Keratinocyte (primary cell): ENCODE measurements at regions not wholly inside any gene's neighbourhood (a gene's known extent, or its start where the extent isn't known, plus 50 kb on each side); places are given as distances from the start of the nearest gene placed in this dataset.

Source experiments
- DNase-seq: peaks from one replicate; pipeline ENCODE4 v3.0.0-alpha.2; 2011; ENCODE audit warnings: low read depth, missing footprints, low spot score
- FAIRE-seq: peaks from 2 replicates; lab custom pipeline; 2011; peaks lifted over from hg19 to GRCh38; lab: Jason Lieb, UNC
- H2AFZ ChIP-seq: 2 replicates; pipeline ENCODE4 v1.6.0; 2012; ENCODE audit warnings: low read length, control low read depth, inconsistent platforms; ENCODE audit not compliant: control insufficient read depth
- H3K27ac ChIP-seq: 2 replicates; pipeline ENCODE4 v1.5.1; 2011; ENCODE audit warnings: low read length; ENCODE audit not compliant: control insufficient read depth, insufficient read depth
- H3K27me3 ChIP-seq: 3 replicates; pipeline ENCODE4 v1.6.0; 2011; ENCODE audit warnings: low read length; ENCODE audit not compliant: control insufficient read depth, insufficient read depth; ENCODE audit errors: extremely low read depth
- H3K36me3 ChIP-seq, 2 experiments: 2 replicates in 1 of 2; 3 replicates in 1 of 2; pipeline ENCODE4 v1.5.1; 2011; ENCODE audit warnings: low read length in 2 of 2, mild to moderate bottlenecking in 1 of 2; ENCODE audit not compliant: control insufficient read depth in 2 of 2, insufficient read depth in 2 of 2; ENCODE audit errors: extremely low read depth in 1 of 2
- H3K4me1 ChIP-seq: 3 replicates; pipeline ENCODE4 v1.5.1; 2011; ENCODE audit warnings: low read length; ENCODE audit not compliant: control insufficient read depth, insufficient read depth; ENCODE audit errors: extremely low read depth
- H3K4me2 ChIP-seq: 3 replicates; pipeline ENCODE4 v1.6.0; 2011; ENCODE audit warnings: low read depth, low read length; ENCODE audit not compliant: control insufficient read depth, insufficient read depth; ENCODE audit errors: extremely low read depth
- H3K4me3 ChIP-seq, 3 experiments: fragments of 200-600 bp in 1 of 3; sonication (generic) in 1 of 3; 2 replicates in 2 of 3; 3 replicates in 1 of 3; pipeline ENCODE4 v1.5.1; 2011 to 2016; ENCODE audit warnings: low read length in 3 of 3, mild to moderate bottlenecking in 3 of 3, control low read depth in 2 of 3, inconsistent platforms in 1 of 3, low read depth in 1 of 3, mixed read lengths in 1 of 3, mixed run types in 1 of 3, moderate library complexity in 1 of 3; ENCODE audit not compliant: control insufficient read depth in 2 of 3, insufficient read depth in 2 of 3; ENCODE audit errors: extremely low read depth in 1 of 3
- H3K79me2 ChIP-seq: 2 replicates; pipeline ENCODE4 v1.6.0; 2012; ENCODE audit warnings: low read length; ENCODE audit not compliant: control insufficient read depth, insufficient read depth
- H3K9ac ChIP-seq: 3 replicates; pipeline ENCODE4 v1.6.0; 2011; ENCODE audit warnings: low read length; ENCODE audit not compliant: control insufficient read depth, insufficient read depth; ENCODE audit errors: extremely low read depth
- H3K9me1 ChIP-seq: 3 replicates; pipeline ENCODE4 v1.6.0; 2011; ENCODE audit warnings: low read length; ENCODE audit not compliant: control insufficient read depth, insufficient read depth; ENCODE audit errors: extremely low read depth
- H3K9me3 ChIP-seq: 2 replicates; pipeline ENCODE4 v1.5.1; 2012; ENCODE audit warnings: low read depth, low read length; ENCODE audit not compliant: control insufficient read depth
- H4K20me1 ChIP-seq: 3 replicates; pipeline ENCODE4 v1.6.0; 2011; ENCODE audit warnings: low read length; ENCODE audit not compliant: control insufficient read depth, insufficient read depth; ENCODE audit errors: extremely low read depth
- EZH2 ChIP-seq: IDR thresholded peaks from one replicate; pipeline ENCODE4 v1.6.1; 2012; ENCODE audit warnings: inconsistent platforms, mild to moderate bottlenecking, low read length, moderate library complexity
- dilution Hi-C: fragments of 300-500 bp; cut with MboI; formaldehyde crosslinking; loops from one replicate; pipeline ENCODE4 v1.7.0; 2020; ENCODE audit warnings: low sequenced_read_pairs; ENCODE audit not compliant: extremely low pct_ligation_motif_present
- TF ChIP-seq, protein P1 (sequence below), 3 experiments: IDR thresholded peaks in 1 of 3; conservative IDR thresholded peaks in 1 of 3; optimal IDR thresholded peaks in 1 of 3; 2 replicates in 2 of 3; 3 replicates in 1 of 3; pipeline versions ENCODE3 to v1.5.1; 2011; ENCODE audit warnings: low read length in 3 of 3, mild to moderate bottlenecking in 3 of 3, moderate library complexity in 2 of 3, control low read depth in 1 of 3, inconsistent platforms in 1 of 3; ENCODE audit not compliant: insufficient read depth in 2 of 3; ENCODE audit errors: extremely low read depth in 1 of 3

DNA sequence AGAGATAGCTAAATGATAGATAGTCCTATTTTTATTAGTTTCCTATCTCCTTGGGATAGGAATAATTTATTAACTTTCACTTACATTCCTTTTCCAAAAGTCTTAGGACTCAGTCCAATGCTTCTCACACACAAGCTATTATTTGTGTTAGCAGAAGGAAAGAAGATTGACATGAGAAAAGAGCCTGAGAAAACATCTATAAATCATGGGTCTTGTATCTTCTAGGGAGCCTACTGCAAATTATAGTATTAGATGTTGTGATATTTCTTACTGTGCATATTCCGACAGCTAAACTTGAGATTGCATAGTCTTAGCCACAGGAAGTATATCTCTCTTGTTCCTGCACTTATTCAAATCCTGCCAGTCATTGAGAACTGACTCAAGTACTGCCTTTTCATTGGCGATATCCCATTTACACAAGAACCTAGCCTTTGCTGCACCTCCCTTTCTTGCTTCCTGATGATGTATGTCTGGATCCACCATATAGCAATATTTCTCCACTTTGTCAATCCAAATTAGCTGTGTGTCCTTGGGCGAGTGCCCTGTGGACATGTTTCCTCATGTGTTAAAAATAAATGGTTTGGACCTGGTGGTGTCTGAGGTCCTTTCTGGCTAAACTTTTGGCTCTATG lies 245.1 kb upstream of the LMCD1 start:
- DNase-seq = no peak
- no peaks in the 10 kb centered on the region for H3K9me1 ChIP-seq
- no peak overlapping the region for H2AFZ ChIP-seq
- H3K36me3 ChIP-seq = no peaks in the 10 kb centered on the region
- H3K27me3 ChIP-seq = no peaks in the 10 kb centered on the region
- no peak overlapping the region for H3K27ac ChIP-seq
- no peaks in the 10 kb centered on the region for H3K79me2 ChIP-seq
- no peak overlapping the region for H3K9ac ChIP-seq
- no peak for FAIRE-seq
- H3K9me3 ChIP-seq = no peaks in the 10 kb centered on the region
- dilution Hi-C loops = no loop called here
- no peaks in the 10 kb centered on the region for H3K4me1 ChIP-seq
- no peak overlapping the region for H3K4me2 ChIP-seq
- TF ChIP-seq EZH2 = no peak
- TF ChIP-seq, protein P1, sequence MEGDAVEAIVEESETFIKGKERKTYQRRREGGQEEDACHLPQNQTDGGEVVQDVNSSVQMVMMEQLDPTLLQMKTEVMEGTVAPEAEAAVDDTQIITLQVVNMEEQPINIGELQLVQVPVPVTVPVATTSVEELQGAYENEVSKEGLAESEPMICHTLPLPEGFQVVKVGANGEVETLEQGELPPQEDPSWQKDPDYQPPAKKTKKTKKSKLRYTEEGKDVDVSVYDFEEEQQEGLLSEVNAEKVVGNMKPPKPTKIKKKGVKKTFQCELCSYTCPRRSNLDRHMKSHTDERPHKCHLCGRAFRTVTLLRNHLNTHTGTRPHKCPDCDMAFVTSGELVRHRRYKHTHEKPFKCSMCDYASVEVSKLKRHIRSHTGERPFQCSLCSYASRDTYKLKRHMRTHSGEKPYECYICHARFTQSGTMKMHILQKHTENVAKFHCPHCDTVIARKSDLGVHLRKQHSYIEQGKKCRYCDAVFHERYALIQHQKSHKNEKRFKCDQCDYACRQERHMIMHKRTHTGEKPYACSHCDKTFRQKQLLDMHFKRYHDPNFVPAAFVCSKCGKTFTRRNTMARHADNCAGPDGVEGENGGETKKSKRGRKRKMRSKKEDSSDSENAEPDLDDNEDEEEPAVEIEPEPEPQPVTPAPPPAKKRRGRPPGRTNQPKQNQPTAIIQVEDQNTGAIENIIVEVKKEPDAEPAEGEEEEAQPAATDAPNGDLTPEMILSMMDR (optimal IDR thresholded peaks at IDR 0.05 in 1 of 3, IDR thresholded peaks at IDR 0.05 in 1 of 3, conservative IDR thresholded peaks at IDR 0.05 in 1 of 3; ENCODE audit: extremely low read depth in 1 of 3, insufficient read depth in 2 of 3, low read length in 3 of 3) = no peak
- no peaks in the 10 kb centered on the region for H4K20me1 ChIP-seq
- no peak overlapping the region for H3K4me3 ChIP-seq

DNA sequence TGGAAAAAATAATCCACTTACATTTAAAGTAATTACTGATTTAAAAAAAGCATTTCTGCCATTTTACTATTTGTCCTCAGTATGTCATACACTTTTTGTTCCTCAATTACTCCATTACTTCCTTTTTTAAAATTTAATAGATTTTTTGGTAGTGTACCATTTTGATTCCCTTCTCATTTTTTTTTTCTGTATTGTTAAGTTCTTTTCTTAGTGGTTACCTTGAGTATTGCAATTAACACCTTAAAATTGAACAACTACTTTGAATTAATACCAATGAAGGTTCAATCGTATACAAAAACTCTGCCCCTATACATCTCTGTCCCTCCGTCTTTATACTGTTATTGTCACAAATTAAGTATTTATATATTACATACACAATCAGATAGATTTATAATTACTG lies 240.6 kb upstream of the LMCD1 start:
- H3K4me1 ChIP-seq = no peaks in the 10 kb centered on the region
- H3K27ac ChIP-seq = no peak overlapping the region
- no peaks in the 10 kb centered on the region for H3K27me3 ChIP-seq
- no peaks in the 10 kb centered on the region for H4K20me1 ChIP-seq
- no peaks in the 10 kb centered on the region for H3K79me2 ChIP-seq
- dilution Hi-C loops = no loop called here
- no peak overlapping the region for H3K9ac ChIP-seq
- DNase-seq (no peak), FAIRE-seq (no peak)
- H3K36me3 ChIP-seq = no peaks in the 10 kb centered on the region
- H3K4me2 ChIP-seq = no peak overlapping the region
- TF ChIP-seq EZH2 = no peak
- TF ChIP-seq, protein P1 (optimal IDR thresholded peaks at IDR 0.05 in 1 of 3, IDR thresholded peaks at IDR 0.05 in 1 of 3, conservative IDR thresholded peaks at IDR 0.05 in 1 of 3; ENCODE audit: extremely low read depth in 1 of 3, insufficient read depth in 2 of 3, low read length in 3 of 3) = no peak
- H3K9me1 ChIP-seq = no peaks in the 10 kb centered on the region
- no peak overlapping the region for H3K4me3 ChIP-seq
- H2AFZ ChIP-seq = no peak overlapping the region
- H3K9me3 ChIP-seq = no peaks in the 10 kb centered on the region
